GM12874 (cell line): ENCODE measurements at regions not wholly inside any gene's neighbourhood (a gene's known extent, or its start where the extent isn't known, plus 50 kb on each side); places are given as distances from the start of the nearest gene placed in this dataset.

Experiments
- TF ChIP-seq, protein P1 (sequence below): IDR thresholded peaks from 2 replicates; pipeline ENCODE4 v1.5.1; 2011; ENCODE audit warnings: low read depth, mild to moderate bottlenecking, control low read depth, low read length, moderate library complexity; ENCODE audit not compliant: insufficient read depth

DNA sequence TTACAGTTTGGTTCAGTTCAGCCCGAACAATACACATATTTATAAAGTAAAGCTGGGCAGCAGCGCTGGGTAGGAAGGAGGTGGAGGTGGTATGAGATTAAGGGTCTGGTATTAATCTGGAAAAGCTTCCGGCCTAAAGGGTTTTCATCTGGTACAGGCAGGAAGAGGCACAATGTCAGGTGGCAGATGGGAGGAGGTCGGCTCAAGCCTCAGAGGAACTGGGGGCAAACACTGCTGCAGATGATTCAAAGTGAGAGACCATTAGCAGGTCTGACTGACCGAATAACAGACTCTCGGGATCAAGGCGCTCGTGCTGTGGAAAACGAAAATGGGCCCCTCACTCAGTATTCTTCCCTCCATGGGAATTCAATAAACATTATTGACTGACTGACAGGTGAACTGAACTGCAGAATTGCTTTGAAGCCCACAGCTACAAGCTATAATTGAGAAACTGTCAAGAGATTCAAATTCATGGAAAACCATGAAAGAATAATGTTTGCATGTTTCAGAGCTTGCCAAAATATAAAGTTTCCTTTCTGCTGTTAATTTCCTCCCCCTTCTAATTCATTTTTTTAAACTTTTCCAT is 75.3 kb downstream of the TMEM167A start:
- TF ChIP-seq, protein P1, sequence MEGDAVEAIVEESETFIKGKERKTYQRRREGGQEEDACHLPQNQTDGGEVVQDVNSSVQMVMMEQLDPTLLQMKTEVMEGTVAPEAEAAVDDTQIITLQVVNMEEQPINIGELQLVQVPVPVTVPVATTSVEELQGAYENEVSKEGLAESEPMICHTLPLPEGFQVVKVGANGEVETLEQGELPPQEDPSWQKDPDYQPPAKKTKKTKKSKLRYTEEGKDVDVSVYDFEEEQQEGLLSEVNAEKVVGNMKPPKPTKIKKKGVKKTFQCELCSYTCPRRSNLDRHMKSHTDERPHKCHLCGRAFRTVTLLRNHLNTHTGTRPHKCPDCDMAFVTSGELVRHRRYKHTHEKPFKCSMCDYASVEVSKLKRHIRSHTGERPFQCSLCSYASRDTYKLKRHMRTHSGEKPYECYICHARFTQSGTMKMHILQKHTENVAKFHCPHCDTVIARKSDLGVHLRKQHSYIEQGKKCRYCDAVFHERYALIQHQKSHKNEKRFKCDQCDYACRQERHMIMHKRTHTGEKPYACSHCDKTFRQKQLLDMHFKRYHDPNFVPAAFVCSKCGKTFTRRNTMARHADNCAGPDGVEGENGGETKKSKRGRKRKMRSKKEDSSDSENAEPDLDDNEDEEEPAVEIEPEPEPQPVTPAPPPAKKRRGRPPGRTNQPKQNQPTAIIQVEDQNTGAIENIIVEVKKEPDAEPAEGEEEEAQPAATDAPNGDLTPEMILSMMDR: no peak

GRCh38 chr5:83000922-83001321 is 76.3 kb downstream of the TMEM167A start:
- TF ChIP-seq, protein P1: no peak

- TF ChIP-seq, protein P1: no peak
Observed at GRCh38 chr5:83000428-83000827, 76.8 kb downstream of the TMEM167A start.

- TF ChIP-seq, protein P1: no peak
Observed at GRCh38 chr5:82993416-82993815, 83.8 kb downstream of the TMEM167A start.

- TF ChIP-seq, protein P1: no peak
Observed at GRCh38 chr5:82992646-82993045, 84.5 kb downstream of the TMEM167A start.

DNA sequence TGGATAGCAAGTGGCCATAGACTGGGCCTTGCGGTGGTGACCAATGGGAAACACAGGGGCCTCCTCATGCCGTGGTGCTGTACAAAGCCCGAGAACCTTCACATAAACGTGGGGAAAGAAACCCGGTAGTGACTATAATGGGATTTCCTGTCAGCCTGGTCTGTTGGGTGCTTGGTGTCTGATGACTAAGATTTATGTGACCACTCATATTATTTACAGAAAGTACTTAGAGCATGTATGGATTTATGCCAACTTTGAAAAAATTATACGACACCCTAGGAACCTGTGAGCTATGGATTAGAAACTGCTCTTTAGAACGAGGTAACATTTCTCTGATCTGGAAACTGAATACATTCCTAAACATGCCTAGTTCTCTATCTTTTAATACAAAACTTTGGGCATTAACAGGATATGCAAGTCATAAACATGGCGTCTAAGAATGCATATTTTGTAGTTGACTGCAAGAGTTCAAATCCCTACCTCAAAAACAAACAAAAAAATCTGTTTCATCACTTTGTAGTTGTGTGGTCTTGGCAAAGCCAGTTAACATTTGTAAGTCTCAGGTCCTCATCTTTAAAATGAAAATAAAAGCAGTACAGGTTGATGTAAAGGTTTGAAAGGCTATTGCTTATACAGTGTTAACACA is 85.4 kb downstream of the TMEM167A start:
- TF ChIP-seq, protein P1: no peak

DNA sequence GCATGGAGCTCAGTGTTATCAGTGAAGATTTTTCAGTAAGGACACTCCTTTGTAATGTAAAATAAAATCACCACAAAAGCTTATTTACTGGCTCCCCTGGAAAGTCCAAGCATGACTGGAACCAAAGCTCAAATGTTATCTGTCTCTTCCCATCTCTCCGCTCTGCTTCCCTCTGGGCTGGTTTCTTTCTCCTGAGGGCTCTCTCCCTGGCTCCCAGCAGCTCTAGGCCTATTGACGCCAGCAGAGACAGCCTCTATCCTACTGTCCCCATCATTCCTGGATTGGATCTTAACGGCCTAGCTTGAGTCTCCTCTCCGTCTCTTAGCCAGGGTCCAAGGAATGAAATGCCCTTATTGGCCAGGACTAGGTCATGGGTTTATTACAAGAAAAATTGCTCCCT is 86.1 kb downstream of the TMEM167A start:
- TF ChIP-seq, protein P1: no peak
